ENCODE measurements at regions not wholly inside any gene's neighbourhood (a gene's known extent, or its start where the extent isn't known, plus 50 kb on each side); places are given as distances from the start of the nearest gene placed in this dataset.
"Not testable (repeated sequence)": the region's sequence is repeated elsewhere in the genome, so short reads cannot be mapped to it uniquely, and the experiment has no call there.

- no peak for DNase-seq
Measured at GRCh38 chr3:25957026-25957425, 167.1 kb downstream of the OXSM start.

- no peak for DNase-seq
Measured at GRCh38 chr3:25960776-25961175, 170.9 kb downstream of the OXSM start.

- DNase-seq: no peak
Measured at GRCh38 chr3:25962255-25962654, 172.4 kb downstream of the OXSM start.

- DNase-seq: no peak
Measured at GRCh38 chr3:25964141-25964540, 174.3 kb downstream of the OXSM start.

GRCh38 chr3:25967385-25967784 lies 177.5 kb downstream of the OXSM start:
- no peak for DNase-seq

GRCh38 chr3:25971736-25972135 lies 181.8 kb downstream of the OXSM start:
- no peak for DNase-seq

GRCh38 chr3:25973122-25973521 lies 183.2 kb downstream of the OXSM start:
- DNase-seq: no peak

GRCh38 chr3:25982756-25983155 lies 192.9 kb downstream of the OXSM start:
- DNase-seq: no peak

GRCh38 chr3:25985621-25986020 lies 195.7 kb downstream of the OXSM start:
- DNase-seq: no peak

GRCh38 chr3:25992606-25993005 lies 202.7 kb downstream of the OXSM start:
- no peak for DNase-seq

GRCh38 chr3:26004172-26004571 lies 214.3 kb downstream of the OXSM start:
- DNase-seq: no peak

- DNase-seq: no peak
Measured at GRCh38 chr3:26011276-26011675, 221.4 kb downstream of the OXSM start.

GRCh38 chr3:26012241-26012745 lies 222.4 kb downstream of the OXSM start:
- DNase-seq: no peak

- DNase-seq: no peak
Measured at GRCh38 chr3:26015752-26016151, 225.9 kb downstream of the OXSM start.

GRCh38 chr3:26018889-26019288 lies 229.0 kb downstream of the OXSM start:
- DNase-seq: no peak

- DNase-seq: not testable (repeated sequence)
Measured at GRCh38 chr3:26024206-26024605, 234.3 kb downstream of the OXSM start.

GRCh38 chr3:26029321-26029720 lies 239.4 kb downstream of the OXSM start:
- DNase-seq: no peak

GRCh38 chr3:26042126-26042525 lies 252.2 kb downstream of the OXSM start:
- DNase-seq: not testable (repeated sequence)

GRCh38 chr3:26049951-26050350 lies 260.1 kb downstream of the OXSM start:
- DNase-seq: no peak

GRCh38 chr3:26050776-26051175 lies 260.9 kb downstream of the OXSM start:
- no peak for DNase-seq

- no peak for DNase-seq
Measured at GRCh38 chr3:26058901-26059321, 269.0 kb downstream of the OXSM start.

- no peak for DNase-seq
Measured at GRCh38 chr3:26061947-26062346, 272.1 kb downstream of the OXSM start.

- DNase-seq: no peak
Measured at GRCh38 chr3:26064297-26064696, 274.4 kb downstream of the OXSM start.

GRCh38 chr3:26068890-26069289 lies 279.0 kb downstream of the OXSM start:
- DNase-seq: no peak

- no peak for DNase-seq
Measured at GRCh38 chr3:26070854-26071253, 281.0 kb downstream of the OXSM start.

GRCh38 chr3:26074080-26074479 lies 284.2 kb downstream of the OXSM start:
- no peak for DNase-seq
